ENCODE measurements at regions not wholly inside any gene's neighbourhood (a gene's known extent, or its start where the extent isn't known, plus 50 kb on each side); places are given as distances from the start of the nearest gene placed in this dataset.

DNA sequence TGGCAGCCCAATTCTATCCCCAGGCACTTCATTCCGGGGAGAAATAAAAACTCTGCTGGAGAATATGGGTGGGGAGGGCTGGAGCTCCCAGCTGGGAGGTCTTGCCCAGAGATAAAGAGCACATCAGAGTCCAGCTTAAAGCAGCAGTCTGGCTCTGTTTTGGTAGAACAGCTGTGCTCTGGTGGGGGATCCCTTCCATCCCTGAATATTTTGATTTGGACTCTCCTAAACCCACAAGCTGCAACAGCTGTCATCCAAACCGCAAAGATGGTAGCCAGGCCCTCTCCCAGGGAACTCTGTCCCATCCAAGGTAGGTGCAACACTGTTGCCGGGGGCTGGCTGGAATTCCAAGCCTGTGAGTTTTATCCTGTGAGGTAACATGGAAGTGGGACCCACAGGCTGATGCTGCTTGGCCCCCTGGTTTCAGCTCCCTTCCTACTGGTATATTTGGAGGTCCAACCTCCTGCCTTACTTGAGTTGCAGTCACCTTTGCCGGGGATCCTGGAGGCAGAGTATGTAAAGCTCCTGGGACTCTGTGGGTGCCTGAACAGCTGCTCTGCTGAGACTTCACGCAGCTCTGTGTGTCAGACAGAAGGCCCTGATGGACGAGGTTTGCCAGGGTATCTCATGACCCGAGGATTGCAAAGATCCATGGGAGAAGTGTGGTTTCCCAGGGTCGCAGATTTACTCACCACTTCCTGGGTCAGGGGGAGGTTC is 203.5 kb upstream of the ITM2A start:
- H3K27me3 ChIP-seq: no peaks in the 10 kb centered on the region
- DNase-seq (ENCODE audit: low spot score): no peak
- no peaks in the 10 kb centered on the region for H3K4me1 ChIP-seq
- no peak overlapping the region for H3K4me3 ChIP-seq
- H3K9me3 ChIP-seq: peaks cover 0 to 17% of the 10 kb centered on the region in 2 donors
- H3K36me3 ChIP-seq: no peaks in the 10 kb centered on the region
- H3K27ac ChIP-seq: no peak overlapping the region
- TF ChIP-seq, protein P1, sequence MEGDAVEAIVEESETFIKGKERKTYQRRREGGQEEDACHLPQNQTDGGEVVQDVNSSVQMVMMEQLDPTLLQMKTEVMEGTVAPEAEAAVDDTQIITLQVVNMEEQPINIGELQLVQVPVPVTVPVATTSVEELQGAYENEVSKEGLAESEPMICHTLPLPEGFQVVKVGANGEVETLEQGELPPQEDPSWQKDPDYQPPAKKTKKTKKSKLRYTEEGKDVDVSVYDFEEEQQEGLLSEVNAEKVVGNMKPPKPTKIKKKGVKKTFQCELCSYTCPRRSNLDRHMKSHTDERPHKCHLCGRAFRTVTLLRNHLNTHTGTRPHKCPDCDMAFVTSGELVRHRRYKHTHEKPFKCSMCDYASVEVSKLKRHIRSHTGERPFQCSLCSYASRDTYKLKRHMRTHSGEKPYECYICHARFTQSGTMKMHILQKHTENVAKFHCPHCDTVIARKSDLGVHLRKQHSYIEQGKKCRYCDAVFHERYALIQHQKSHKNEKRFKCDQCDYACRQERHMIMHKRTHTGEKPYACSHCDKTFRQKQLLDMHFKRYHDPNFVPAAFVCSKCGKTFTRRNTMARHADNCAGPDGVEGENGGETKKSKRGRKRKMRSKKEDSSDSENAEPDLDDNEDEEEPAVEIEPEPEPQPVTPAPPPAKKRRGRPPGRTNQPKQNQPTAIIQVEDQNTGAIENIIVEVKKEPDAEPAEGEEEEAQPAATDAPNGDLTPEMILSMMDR (IDR thresholded peaks at IDR 0.05): no peak

DNA sequence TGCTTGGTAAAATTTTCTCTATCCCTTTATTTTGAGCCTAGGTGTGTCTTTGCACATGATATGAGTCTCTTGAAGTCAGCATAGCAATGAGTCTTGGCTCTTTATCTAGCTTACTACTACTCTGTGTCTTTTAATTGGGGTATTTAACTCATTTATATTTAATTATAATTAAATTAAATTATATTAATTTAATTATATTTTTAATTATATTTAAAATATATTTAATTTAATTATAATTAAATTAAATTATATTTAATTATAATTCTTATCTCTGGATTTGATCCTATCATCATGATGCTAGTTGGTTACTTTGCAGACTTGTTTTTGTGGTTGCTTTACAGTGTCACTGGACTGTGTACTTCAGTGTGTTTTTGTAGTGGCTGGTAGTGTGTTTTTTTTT is 201.2 kb upstream of the ITM2A start:
- no peaks in the 10 kb centered on the region for H3K27me3 ChIP-seq
- DNase-seq (ENCODE audit: low spot score): no peak
- H3K4me1 ChIP-seq: no peaks in the 10 kb centered on the region
- H3K27ac ChIP-seq: no peak overlapping the region
- TF ChIP-seq, protein P1 (IDR thresholded peaks at IDR 0.05): no peak
- H3K36me3 ChIP-seq: no peaks in the 10 kb centered on the region
- peaks cover 0 to 17% of the 10 kb centered on the region in 2 donors for H3K9me3 ChIP-seq
- no peak overlapping the region for H3K4me3 ChIP-seq

DNA sequence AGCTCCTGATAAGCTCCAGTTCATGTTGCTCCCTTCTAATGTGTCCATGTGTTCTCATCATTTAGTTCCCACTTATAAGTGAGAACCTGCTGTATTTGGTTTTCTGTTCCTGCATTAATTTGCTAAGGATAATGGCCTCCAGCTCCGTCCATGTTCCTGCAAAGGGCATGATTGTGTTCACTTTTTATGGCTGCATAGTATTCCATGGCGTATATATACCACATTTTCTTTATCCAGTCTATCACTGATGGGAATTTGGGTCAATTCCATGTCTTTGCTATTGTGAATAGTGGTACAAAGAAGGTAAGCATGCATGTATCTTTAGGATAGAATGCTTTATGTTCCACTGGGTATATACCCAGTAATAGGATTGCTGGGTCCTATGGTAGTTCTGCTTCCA is 197.2 kb upstream of the ITM2A start:
- Histone ChIP-seq H3K27me3 (no peaks in the 10 kb centered on the region), H3K36me3 (no peaks in the 10 kb centered on the region), H3K4me3 (no peak overlapping the region), H3K27ac (no peak overlapping the region), H3K4me1 (no peaks in the 10 kb centered on the region), H3K9me3 (peaks cover 0 to 15% of the 10 kb centered on the region in 2 donors)
- DNase-seq (ENCODE audit: low spot score): no peak
- TF ChIP-seq, protein P1 (IDR thresholded peaks at IDR 0.05): no peak

DNA sequence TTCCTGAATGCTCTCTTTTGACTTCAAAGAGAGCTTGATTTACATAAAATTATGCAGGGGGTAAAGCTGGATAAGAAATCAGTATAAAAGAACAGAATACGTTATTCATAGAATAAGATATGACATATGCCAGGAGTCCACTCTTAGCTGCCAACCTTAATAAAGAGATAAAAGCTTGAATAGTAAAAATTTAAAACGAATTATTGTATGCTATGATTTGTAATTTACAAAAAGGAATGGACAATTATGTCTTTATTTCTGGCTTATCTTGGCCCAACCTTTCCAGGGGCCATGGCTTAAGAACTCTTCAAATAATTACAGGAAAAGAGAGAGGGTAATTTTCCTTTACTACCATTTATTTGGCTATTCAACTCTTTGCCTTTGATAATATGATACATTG is 192.2 kb upstream of the ITM2A start:
- no peaks in the 10 kb centered on the region for H3K4me1 ChIP-seq
- TF ChIP-seq, protein P1 (IDR thresholded peaks at IDR 0.05): no peak
- DNase-seq (ENCODE audit: low spot score): no peak
- H3K36me3 ChIP-seq: no peaks in the 10 kb centered on the region
- H3K27ac ChIP-seq: no peak overlapping the region
- H3K4me3 ChIP-seq: no peak overlapping the region
- no peaks in the 10 kb centered on the region for H3K9me3 ChIP-seq
- no peaks in the 10 kb centered on the region for H3K27me3 ChIP-seq

DNA sequence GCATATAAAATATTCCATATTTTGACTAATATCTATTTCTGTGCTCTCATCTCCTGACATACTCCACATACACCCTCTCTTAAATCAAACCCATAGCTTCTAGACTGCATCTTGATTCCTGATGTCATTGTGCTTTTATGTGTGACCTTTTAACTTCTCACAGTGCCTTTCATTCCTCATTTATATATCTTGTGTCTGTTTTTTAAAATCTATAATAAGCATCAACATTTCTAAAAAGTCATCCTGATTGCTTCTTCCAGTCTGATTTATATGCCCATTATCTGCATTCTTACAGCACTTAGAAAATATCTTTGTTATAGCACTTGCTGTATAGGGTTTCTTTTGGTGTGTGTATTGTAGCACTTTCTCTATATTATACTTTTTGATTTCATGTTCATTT is 190.1 kb upstream of the ITM2A start:
- H3K27ac ChIP-seq: no peak overlapping the region
- TF ChIP-seq, protein P1 (IDR thresholded peaks at IDR 0.05): no peak
- no peaks in the 10 kb centered on the region for H3K36me3 ChIP-seq
- no peaks in the 10 kb centered on the region for H3K4me1 ChIP-seq
- no peak overlapping the region for H3K4me3 ChIP-seq
- H3K9me3 ChIP-seq: no peaks in the 10 kb centered on the region
- H3K27me3 ChIP-seq: no peaks in the 10 kb centered on the region
- no peak for DNase-seq (ENCODE audit: low spot score)

DNA sequence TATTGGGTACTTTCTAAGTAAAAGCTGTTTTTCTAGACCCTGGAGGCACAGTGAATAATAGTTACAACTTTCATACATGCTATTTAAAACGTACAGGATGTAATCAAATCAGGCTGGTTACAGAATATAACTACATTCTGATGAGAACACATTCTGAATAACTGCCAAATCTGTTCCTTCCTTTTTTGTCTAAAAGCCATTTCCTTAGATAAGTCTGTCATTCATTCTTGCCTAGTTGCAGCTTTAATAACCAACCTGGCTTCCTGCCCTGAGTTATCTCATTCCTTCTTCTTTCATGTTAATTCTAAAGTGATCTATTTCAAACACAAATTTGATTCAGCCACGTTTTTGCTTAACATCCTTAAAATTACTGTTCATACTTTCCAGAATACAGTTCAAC is 189.7 kb upstream of the ITM2A start:
- H3K4me3 ChIP-seq: no peak overlapping the region
- TF ChIP-seq, protein P1 (IDR thresholded peaks at IDR 0.05): no peak
- no peaks in the 10 kb centered on the region for H3K27me3 ChIP-seq
- no peaks in the 10 kb centered on the region for H3K4me1 ChIP-seq
- H3K27ac ChIP-seq: no peak overlapping the region
- no peak for DNase-seq (ENCODE audit: low spot score)
- H3K36me3 ChIP-seq: no peaks in the 10 kb centered on the region
- no peaks in the 10 kb centered on the region for H3K9me3 ChIP-seq
